ENCODE measurements at regions not wholly inside any gene's neighbourhood (a gene's known extent, or its start where the extent isn't known, plus 50 kb on each side); places are given as distances from the start of the nearest gene placed in this dataset.

DNA sequence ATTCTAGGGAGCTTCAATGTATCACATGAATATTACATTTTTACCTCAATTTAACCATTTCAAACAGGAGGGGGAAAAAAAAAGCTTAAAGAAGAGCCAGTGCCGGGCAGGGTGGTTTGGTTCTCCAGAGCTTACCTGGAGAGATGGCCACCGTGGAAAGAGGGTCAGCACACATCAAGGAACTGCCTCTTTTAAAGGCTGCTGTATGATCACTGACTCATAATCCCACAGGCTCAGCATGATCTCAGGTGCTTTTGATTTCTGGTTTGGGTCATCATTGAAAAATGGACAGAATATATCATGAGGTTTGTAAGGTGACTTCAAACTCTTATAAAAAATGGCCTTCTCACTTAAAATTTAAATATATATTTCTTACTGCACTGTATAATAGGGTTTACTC, 67.5 kb upstream of the MDFIC start:
- Histone ChIP-seq H3K4me1 (ENCODE audit: control insufficient read depth, insufficient read depth, low read length) (no peaks in the 10 kb centered on the region), H3K9me3 (ENCODE audit: control insufficient read depth in 2 of 2, low read length in 2 of 2) (no peaks in the 10 kb centered on the region), H3K27me3 (ENCODE audit: control insufficient read depth in 1 of 2, insufficient read depth in 2 of 2, low read length in 2 of 2) (no peaks in the 10 kb centered on the region), H3K4me3 (ENCODE audit: low read length in 2 of 2) (no peak overlapping the region), H3K9ac (ENCODE audit: low read length in 2 of 2) (no peak overlapping the region), H3K27ac (ENCODE audit: low read length) (no peak overlapping the region), H3K36me3 (ENCODE audit: control insufficient read depth in 2 of 2, insufficient read depth in 2 of 2, low read length in 2 of 2) (no peaks in the 10 kb centered on the region)

DNA sequence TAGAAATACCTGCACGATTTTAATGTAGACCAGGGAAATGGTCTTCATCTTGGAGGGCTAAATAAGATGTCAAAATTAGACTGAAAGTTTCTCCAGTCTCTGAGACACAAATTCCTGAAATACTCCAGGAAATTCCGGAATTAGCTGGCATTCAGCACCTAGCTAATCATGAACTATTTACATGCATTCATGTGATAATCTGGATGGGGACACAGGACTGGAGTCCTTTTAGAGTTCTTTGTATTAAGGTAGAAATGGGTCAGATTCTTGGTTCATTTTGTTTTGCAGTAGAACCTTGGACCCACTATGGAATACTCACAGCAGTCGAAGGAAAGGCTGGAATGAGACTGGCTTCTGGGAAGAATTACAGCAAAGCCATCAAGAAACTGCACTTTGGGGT, 65.3 kb upstream of the MDFIC start:
- Histone ChIP-seq H3K9me3 (ENCODE audit: control insufficient read depth in 2 of 2, low read length in 2 of 2) (no peaks in the 10 kb centered on the region), H3K9ac (ENCODE audit: low read length in 2 of 2) (no peak overlapping the region), H3K4me3 (ENCODE audit: low read length in 2 of 2) (no peak overlapping the region), H3K27ac (ENCODE audit: low read length) (no peak overlapping the region), H3K4me1 (ENCODE audit: control insufficient read depth, insufficient read depth, low read length) (no peaks in the 10 kb centered on the region), H3K36me3 (ENCODE audit: control insufficient read depth in 2 of 2, insufficient read depth in 2 of 2, low read length in 2 of 2) (no peaks in the 10 kb centered on the region), H3K27me3 (ENCODE audit: control insufficient read depth in 1 of 2, insufficient read depth in 2 of 2, low read length in 2 of 2) (no peaks in the 10 kb centered on the region)

DNA sequence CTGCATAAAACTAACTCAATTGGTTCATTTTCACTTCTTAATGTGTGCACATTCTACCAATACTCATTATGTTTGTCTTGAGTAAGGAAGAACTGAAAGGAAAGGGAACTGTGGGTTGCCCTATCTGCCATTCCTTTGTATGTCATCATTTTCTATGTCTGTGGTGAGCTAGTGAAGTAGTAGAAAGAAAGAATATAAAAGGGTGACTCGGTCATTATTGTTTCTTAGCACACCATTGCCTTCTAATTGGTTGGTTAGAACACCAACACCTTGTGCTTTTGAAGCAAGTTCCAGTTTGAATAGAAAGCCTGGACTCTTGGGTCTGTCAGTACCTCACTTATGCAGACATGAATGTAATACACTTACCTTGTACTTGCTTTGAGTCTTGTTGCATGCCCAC, 64.3 kb upstream of the MDFIC start:
- Histone ChIP-seq H3K27ac (ENCODE audit: low read length) (no peak overlapping the region), H3K4me3 (ENCODE audit: low read length in 2 of 2) (no peak overlapping the region), H3K36me3 (ENCODE audit: control insufficient read depth in 2 of 2, insufficient read depth in 2 of 2, low read length in 2 of 2) (no peaks in the 10 kb centered on the region), H3K4me1 (ENCODE audit: control insufficient read depth, insufficient read depth, low read length) (no peaks in the 10 kb centered on the region), H3K9me3 (ENCODE audit: control insufficient read depth in 2 of 2, low read length in 2 of 2) (no peaks in the 10 kb centered on the region), H3K9ac (ENCODE audit: low read length in 2 of 2) (no peak overlapping the region), H3K27me3 (ENCODE audit: control insufficient read depth in 1 of 2, insufficient read depth in 2 of 2, low read length in 2 of 2) (no peaks in the 10 kb centered on the region)

DNA sequence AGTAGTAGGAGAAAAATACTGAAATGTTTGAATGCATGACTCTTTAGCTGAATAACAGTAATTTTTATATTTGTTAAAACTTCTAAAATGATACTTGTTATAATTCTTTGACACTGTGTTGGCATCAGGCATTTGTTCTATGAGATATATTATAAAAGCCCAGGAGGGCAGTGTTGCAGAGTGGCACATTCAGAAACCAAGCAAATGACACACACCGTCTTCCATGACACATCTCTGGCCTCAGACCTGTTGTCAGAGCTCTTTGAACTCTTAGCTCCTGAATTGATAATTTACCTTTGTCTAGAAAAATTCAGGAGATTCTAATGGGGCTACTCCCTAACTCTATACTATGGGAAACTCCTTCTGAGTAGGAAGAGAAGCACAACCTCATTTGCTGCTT, 62.4 kb upstream of the MDFIC start:
- no peak overlapping the region for H3K27ac ChIP-seq (ENCODE audit: low read length)
- no peaks in the 10 kb centered on the region for H3K27me3 ChIP-seq (ENCODE audit: control insufficient read depth in 1 of 2, insufficient read depth in 2 of 2, low read length in 2 of 2)
- no peak overlapping the region for H3K9ac ChIP-seq (ENCODE audit: low read length in 2 of 2)
- no peak overlapping the region for H3K4me3 ChIP-seq (ENCODE audit: low read length in 2 of 2)
- H3K9me3 ChIP-seq (ENCODE audit: control insufficient read depth in 2 of 2, low read length in 2 of 2) = no peaks in the 10 kb centered on the region
- H3K4me1 ChIP-seq (ENCODE audit: control insufficient read depth, insufficient read depth, low read length) = no peaks in the 10 kb centered on the region
- H3K36me3 ChIP-seq (ENCODE audit: control insufficient read depth in 2 of 2, insufficient read depth in 2 of 2, low read length in 2 of 2) = no peaks in the 10 kb centered on the region

DNA sequence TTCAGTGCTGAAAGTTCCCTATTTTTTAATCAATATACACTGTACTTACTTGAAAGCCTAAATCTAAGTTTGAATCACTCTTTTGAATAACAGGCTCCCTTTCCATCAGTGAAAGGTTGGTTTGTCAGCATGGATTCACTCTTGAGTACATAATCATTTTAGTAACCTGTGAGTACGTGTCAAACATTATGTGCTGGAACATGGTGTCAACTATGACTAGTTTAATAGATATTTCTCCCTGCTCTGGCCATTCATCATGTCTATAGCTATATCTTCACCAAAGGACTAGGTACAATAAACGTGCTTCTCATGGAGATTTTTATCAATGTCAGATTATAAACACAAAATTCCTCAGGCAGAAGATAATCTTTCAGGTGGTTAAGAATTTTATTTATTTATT, 61.7 kb upstream of the MDFIC start:
- H3K4me1 ChIP-seq (ENCODE audit: control insufficient read depth, insufficient read depth, low read length) = no peaks in the 10 kb centered on the region
- no peaks in the 10 kb centered on the region for H3K9me3 ChIP-seq (ENCODE audit: control insufficient read depth in 2 of 2, low read length in 2 of 2)
- H3K27me3 ChIP-seq (ENCODE audit: control insufficient read depth in 1 of 2, insufficient read depth in 2 of 2, low read length in 2 of 2) = no peaks in the 10 kb centered on the region
- H3K27ac ChIP-seq (ENCODE audit: low read length) = no peak overlapping the region
- no peaks in the 10 kb centered on the region for H3K36me3 ChIP-seq (ENCODE audit: control insufficient read depth in 2 of 2, insufficient read depth in 2 of 2, low read length in 2 of 2)
- H3K9ac ChIP-seq (ENCODE audit: low read length in 2 of 2) = no peak overlapping the region
- H3K4me3 ChIP-seq (ENCODE audit: low read length in 2 of 2) = no peak overlapping the region

DNA sequence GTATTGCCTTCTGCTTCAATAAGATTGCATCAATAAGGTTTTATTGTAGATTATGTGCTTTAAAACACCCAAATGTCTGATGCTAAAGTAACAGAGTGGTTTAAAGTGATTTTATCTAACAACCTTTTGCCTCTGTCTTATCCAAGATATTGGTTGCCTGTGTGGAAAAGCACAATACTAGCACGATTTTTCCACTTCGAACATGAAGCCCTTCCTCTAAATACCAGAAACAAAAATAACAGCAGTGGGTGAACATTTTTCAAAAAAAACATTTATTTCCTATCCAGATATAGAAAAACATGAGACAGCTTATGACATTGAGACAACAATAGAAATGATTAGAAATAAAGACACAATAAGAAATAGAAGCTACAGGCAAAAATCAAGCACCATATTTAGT, 59.5 kb upstream of the MDFIC start:
- Histone ChIP-seq H3K4me3 (ENCODE audit: low read length in 2 of 2) (no peak overlapping the region), H3K9me3 (ENCODE audit: control insufficient read depth in 2 of 2, low read length in 2 of 2) (no peaks in the 10 kb centered on the region), H3K36me3 (ENCODE audit: control insufficient read depth in 2 of 2, insufficient read depth in 2 of 2, low read length in 2 of 2) (no peaks in the 10 kb centered on the region), H3K9ac (ENCODE audit: low read length in 2 of 2) (no peak overlapping the region), H3K27me3 (ENCODE audit: control insufficient read depth in 1 of 2, insufficient read depth in 2 of 2, low read length in 2 of 2) (no peaks in the 10 kb centered on the region), H3K27ac (ENCODE audit: low read length) (no peak overlapping the region), H3K4me1 (ENCODE audit: control insufficient read depth, insufficient read depth, low read length) (no peaks in the 10 kb centered on the region)

DNA sequence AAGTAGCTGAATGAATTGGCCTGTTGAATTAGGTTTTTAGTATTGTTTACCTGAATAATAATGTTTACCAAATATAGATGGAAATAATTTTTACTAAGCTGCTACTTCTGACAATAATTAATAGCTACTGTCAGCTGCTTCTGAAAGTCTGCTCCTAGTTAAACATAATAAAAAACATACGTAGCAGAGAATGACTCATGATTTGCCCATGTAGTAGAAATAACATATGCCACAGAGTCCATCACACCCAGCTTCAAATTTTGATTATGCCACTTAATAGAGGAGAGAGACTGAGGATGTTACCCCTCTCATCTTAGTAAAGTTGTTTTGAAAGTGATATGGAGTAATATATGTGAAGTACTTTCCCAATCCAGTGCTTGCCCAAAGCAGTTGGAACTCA, 57.6 kb upstream of the MDFIC start:
- Histone ChIP-seq H3K27me3 (ENCODE audit: control insufficient read depth in 1 of 2, insufficient read depth in 2 of 2, low read length in 2 of 2) (no peaks in the 10 kb centered on the region), H3K4me1 (ENCODE audit: control insufficient read depth, insufficient read depth, low read length) (no peaks in the 10 kb centered on the region), H3K27ac (ENCODE audit: low read length) (no peak overlapping the region), H3K9me3 (ENCODE audit: control insufficient read depth in 2 of 2, low read length in 2 of 2) (no peaks in the 10 kb centered on the region), H3K36me3 (ENCODE audit: control insufficient read depth in 2 of 2, insufficient read depth in 2 of 2, low read length in 2 of 2) (no peaks in the 10 kb centered on the region), H3K9ac (ENCODE audit: low read length in 2 of 2) (no peak overlapping the region), H3K4me3 (ENCODE audit: low read length in 2 of 2) (no peak overlapping the region)

DNA sequence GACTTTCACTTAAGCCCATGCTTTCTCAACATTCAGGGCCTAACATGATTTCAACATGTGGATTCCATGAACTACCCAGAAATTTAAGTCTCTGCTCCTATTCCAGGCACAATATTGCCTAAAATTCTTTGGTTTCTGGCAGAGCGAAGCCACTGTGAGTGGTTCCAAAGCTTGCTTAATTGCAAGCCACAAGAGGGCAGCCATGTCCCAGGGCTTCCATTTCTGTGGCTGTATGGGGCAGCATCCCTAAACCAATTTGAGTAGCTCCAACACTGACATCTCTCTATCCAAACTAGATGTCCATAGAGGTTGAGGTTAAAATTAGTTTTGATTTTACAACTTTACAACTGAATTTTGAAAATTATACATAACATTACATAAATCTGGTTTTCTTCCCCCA, 56.3 kb upstream of the MDFIC start:
- Histone ChIP-seq H3K9ac (ENCODE audit: low read length in 2 of 2) (no peak overlapping the region), H3K4me3 (ENCODE audit: low read length in 2 of 2) (no peak overlapping the region), H3K27me3 (ENCODE audit: control insufficient read depth in 1 of 2, insufficient read depth in 2 of 2, low read length in 2 of 2) (no peaks in the 10 kb centered on the region), H3K4me1 (ENCODE audit: control insufficient read depth, insufficient read depth, low read length) (no peaks in the 10 kb centered on the region), H3K27ac (ENCODE audit: low read length) (no peak overlapping the region), H3K36me3 (ENCODE audit: control insufficient read depth in 2 of 2, insufficient read depth in 2 of 2, low read length in 2 of 2) (no peaks in the 10 kb centered on the region), H3K9me3 (ENCODE audit: control insufficient read depth in 2 of 2, low read length in 2 of 2) (no peaks in the 10 kb centered on the region)

Measured in stomach smooth muscle (tissue), 2 donors.